Endothelial cell (in vitro differentiated cells): ENCODE measurements at regions not wholly inside any gene's neighbourhood (a gene's known extent, or its start where the extent isn't known, plus 50 kb on each side); places are given as distances from the start of the nearest gene placed in this dataset.

Experiments used
- DNase-seq: peaks from one replicate; pipeline ENCODE4 v3.0.0; 2021; ENCODE audit warnings: low spot score
- H3K27ac Mint-ChIP-seq: one replicate; pipeline ENCODE4 v1.8.0; 2021; ENCODE audit warnings: mixed read lengths, inconsistent platforms; ENCODE audit not compliant: unreplicated experiment
- H3K27me3 Mint-ChIP-seq: one replicate; pipeline ENCODE4 v1.8.0; 2021; ENCODE audit warnings: mild to moderate bottlenecking, moderate library complexity, mixed read lengths, inconsistent platforms; ENCODE audit not compliant: unreplicated experiment
- H3K36me3 Mint-ChIP-seq: one replicate; pipeline ENCODE4 v1.8.0; 2021; ENCODE audit warnings: mild to moderate bottlenecking, low read depth, mixed read lengths, inconsistent platforms; ENCODE audit not compliant: unreplicated experiment
- H3K4me1 Mint-ChIP-seq: one replicate; pipeline ENCODE4 v1.8.0; 2021; ENCODE audit warnings: mild to moderate bottlenecking, mixed read lengths, inconsistent platforms; ENCODE audit not compliant: unreplicated experiment
- H3K4me3 Mint-ChIP-seq: one replicate; pipeline ENCODE4 v1.8.0; 2021; ENCODE audit warnings: mild to moderate bottlenecking, mixed read lengths, inconsistent platforms; ENCODE audit not compliant: unreplicated experiment
- H3K9me3 Mint-ChIP-seq: one replicate; pipeline ENCODE4 v1.8.0; 2021; ENCODE audit warnings: mixed read lengths, inconsistent platforms; ENCODE audit not compliant: unreplicated experiment
- CTCF ChIP-seq: fragments of 200-600 bp; sonication (generic); IDR thresholded peaks from one replicate; pipeline ENCODE4 v1.5.0; 2021; ENCODE audit warnings: antibody characterized with exemption; ENCODE audit not compliant: unreplicated experiment

- DNase-seq = no peak
- no peaks in the 10 kb centered on the region for H3K4me1 Mint-ChIP-seq
- no peak overlapping the region for H3K4me3 Mint-ChIP-seq
- TF ChIP-seq CTCF = no peak
- H3K27me3 Mint-ChIP-seq = peaks cover 2% of the 10 kb centered on the region
- H3K9me3 Mint-ChIP-seq = no peaks in the 10 kb centered on the region
- H3K36me3 Mint-ChIP-seq = peaks cover 13% of the 10 kb centered on the region
- no peak overlapping the region for H3K27ac Mint-ChIP-seq
Observed at GRCh38 chr21:30935889-30936168, 54.4 kb upstream of the KRTAP11-1 start.

GRCh38 chr21:30935121-30935888 is 53.9 kb upstream of the KRTAP11-1 start:
- Mint-ChIP-seq H3K36me3 (peaks cover 13% of the 10 kb centered on the region), H3K27ac (no peak overlapping the region), H3K4me1 (no peaks in the 10 kb centered on the region), H3K4me3 (no peak overlapping the region), H3K27me3 (peaks cover 2% of the 10 kb centered on the region), H3K9me3 (no peaks in the 10 kb centered on the region)
- no peak for TF ChIP-seq CTCF
- DNase-seq = no peak

- Mint-ChIP-seq H3K9me3 (no peaks in the 10 kb centered on the region), H3K4me3 (no peak overlapping the region), H3K27ac (no peak overlapping the region), H3K36me3 (peaks cover 10% of the 10 kb centered on the region), H3K4me1 (no peaks in the 10 kb centered on the region), H3K27me3 (peaks cover 2% of the 10 kb centered on the region)
- DNase-seq = no peak
- TF ChIP-seq CTCF = no peak
Observed at GRCh38 chr21:30932686-30933085, 51.3 kb upstream of the KRTAP11-1 start.
